MM.1S (cell line): ENCODE measurements at regions not wholly inside any gene's neighbourhood (a gene's known extent, or its start where the extent isn't known, plus 50 kb on each side); places are given as distances from the start of the nearest gene placed in this dataset.

Experiments
- DNase-seq: peaks from one replicate; pipeline ENCODE4 v3.0.0-alpha.2; 2015
- H2AFZ ChIP-seq: fragments of 300-600 bp; sonication (generic); 2 replicates; pipeline ENCODE4 v1.6.0; 2016; ENCODE audit warnings: antibody characterized with exemption, low read length
- H3F3A ChIP-seq: fragments of 300-600 bp; sonication (generic); 2 replicates; pipeline ENCODE4 v1.6.1; 2016; ENCODE audit warnings: mild to moderate bottlenecking, antibody characterized with exemption, low read length, moderate library complexity, mixed read lengths; ENCODE audit not compliant: insufficient read depth
- H3K27ac ChIP-seq: fragments of 300-600 bp; sonication (generic); 2 replicates; pipeline ENCODE4 v1.5.1; 2016; ENCODE audit warnings: mild to moderate bottlenecking, low read length
- H3K27me3 ChIP-seq: fragments of 300-600 bp; sonication (generic); replicated peaks from 2 replicates; pipeline ENCODE4 v1.6.0; 2016; ENCODE audit warnings: low read length; ENCODE audit not compliant: insufficient read depth
- H3K36me3 ChIP-seq: fragments of 300-600 bp; sonication (generic); replicated peaks from 2 replicates; pipeline ENCODE4 v1.6.1; 2016; ENCODE audit warnings: mild to moderate bottlenecking, low read length, mixed read lengths; ENCODE audit not compliant: insufficient read depth
- H3K4me1 ChIP-seq: fragments of 300-600 bp; sonication (generic); 2 replicates; pipeline ENCODE4 v1.6.1; 2016; ENCODE audit warnings: low read length, mixed read lengths
- H3K4me2 ChIP-seq: fragments of 300-600 bp; sonication (generic); 2 replicates; pipeline ENCODE4 v1.6.0; 2016; ENCODE audit warnings: low read depth, low read length
- H3K4me3 ChIP-seq: fragments of 300-600 bp; sonication (generic); 2 replicates; pipeline ENCODE4 v1.5.1; 2016; ENCODE audit warnings: low read length, mixed read lengths
- H3K79me2 ChIP-seq: fragments of 300-600 bp; sonication (generic); 2 replicates; pipeline ENCODE4 v1.6.1; 2016; ENCODE audit warnings: mixed run types, low read length, mixed read lengths
- H3K9ac ChIP-seq: fragments of 300-600 bp; sonication (generic); 2 replicates; pipeline ENCODE4 v1.6.1; 2016; ENCODE audit warnings: low read length, mixed read lengths
- H3K9me2 ChIP-seq: fragments of 300-600 bp; sonication (generic); replicated peaks from 2 replicates; pipeline ENCODE4 v1.6.1; 2016; ENCODE audit warnings: mild to moderate bottlenecking, low read length, mixed read lengths; ENCODE audit not compliant: insufficient read depth
- H3K9me3 ChIP-seq: fragments of 300-600 bp; sonication (generic); replicated peaks from 2 replicates; pipeline ENCODE4 v1.6.1; 2016; ENCODE audit warnings: mild to moderate bottlenecking, low read length, mixed read lengths; ENCODE audit not compliant: insufficient read depth
- H4K20me1 ChIP-seq: fragments of 300-600 bp; sonication (generic); 2 replicates; pipeline ENCODE4 v1.6.1; 2016; ENCODE audit warnings: mild to moderate bottlenecking, low read length, moderate library complexity, mixed read lengths; ENCODE audit not compliant: insufficient read depth
- EZH2 ChIP-seq: fragments of 300-600 bp; sonication (generic); optimal IDR thresholded peaks from 2 replicates; pipeline ENCODE3; 2017; ENCODE audit warnings: low read depth, mild to moderate bottlenecking, antibody characterized with exemption, low read length, mixed read lengths
- EZH2phosphoT487 ChIP-seq: fragments of 300-600 bp; sonication (generic); IDR thresholded peaks from 2 replicates; pipeline ENCODE4 v1.6.1; 2018; ENCODE audit warnings: antibody characterized with exemption, low read length
- TF ChIP-seq, protein P1 (sequence below): fragments of 300-600 bp; sonication (generic); IDR thresholded peaks from 2 replicates; pipeline ENCODE4 v1.5.1; 2016; ENCODE audit warnings: antibody characterized with exemption, low read length, mixed read lengths

DNA sequence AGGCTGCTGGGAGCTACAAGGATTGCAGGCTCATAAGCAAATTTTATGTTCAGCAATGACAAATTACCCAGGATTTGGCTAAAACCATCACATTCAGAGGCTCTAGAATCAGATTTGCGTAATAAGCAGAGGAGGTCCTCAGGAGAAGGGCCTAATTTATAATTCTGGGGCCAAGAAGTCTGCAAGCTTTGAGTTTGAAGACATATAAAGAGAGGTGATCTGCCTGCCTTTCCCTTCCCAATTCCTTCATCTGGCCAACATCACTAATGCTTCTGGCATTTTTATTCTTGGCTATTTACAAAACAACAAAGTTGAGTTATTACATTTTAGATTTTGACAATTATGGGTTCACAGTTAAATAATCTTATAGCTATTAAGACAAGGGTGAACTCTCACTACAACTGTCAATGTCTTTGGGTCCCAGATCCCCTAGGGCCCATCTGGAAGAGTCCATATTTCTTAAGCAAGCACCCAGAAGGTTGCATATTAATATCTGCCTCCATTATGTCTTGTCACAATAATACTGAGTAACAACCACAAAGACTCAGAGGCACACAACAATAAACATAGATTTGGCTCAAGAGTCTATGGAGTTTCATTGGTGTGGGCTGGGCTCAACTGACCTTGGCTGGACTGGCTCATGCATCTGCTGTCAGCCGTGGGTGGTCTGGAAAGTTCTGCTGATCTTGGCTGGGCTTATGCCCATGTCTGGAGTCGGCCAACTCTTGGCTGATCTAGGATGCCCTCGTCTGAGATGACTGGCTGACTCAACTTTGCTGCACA lies 67.2 kb upstream of the CD82 start:
- H2AFZ ChIP-seq = no peak overlapping the region
- no peaks in the 10 kb centered on the region for H3F3A ChIP-seq
- H4K20me1 ChIP-seq = no peaks in the 10 kb centered on the region
- H3K79me2 ChIP-seq = no peaks in the 10 kb centered on the region
- H3K4me3 ChIP-seq = no peak overlapping the region
- DNase-seq = no peak
- no peaks in the 10 kb centered on the region for H3K9me2 ChIP-seq
- H3K27me3 ChIP-seq = no peaks in the 10 kb centered on the region
- no peaks in the 10 kb centered on the region for H3K4me1 ChIP-seq
- no peak overlapping the region for H3K4me2 ChIP-seq
- no peaks in the 10 kb centered on the region for H3K9me3 ChIP-seq
- no peak overlapping the region for H3K27ac ChIP-seq
- TF ChIP-seq, protein P1, sequence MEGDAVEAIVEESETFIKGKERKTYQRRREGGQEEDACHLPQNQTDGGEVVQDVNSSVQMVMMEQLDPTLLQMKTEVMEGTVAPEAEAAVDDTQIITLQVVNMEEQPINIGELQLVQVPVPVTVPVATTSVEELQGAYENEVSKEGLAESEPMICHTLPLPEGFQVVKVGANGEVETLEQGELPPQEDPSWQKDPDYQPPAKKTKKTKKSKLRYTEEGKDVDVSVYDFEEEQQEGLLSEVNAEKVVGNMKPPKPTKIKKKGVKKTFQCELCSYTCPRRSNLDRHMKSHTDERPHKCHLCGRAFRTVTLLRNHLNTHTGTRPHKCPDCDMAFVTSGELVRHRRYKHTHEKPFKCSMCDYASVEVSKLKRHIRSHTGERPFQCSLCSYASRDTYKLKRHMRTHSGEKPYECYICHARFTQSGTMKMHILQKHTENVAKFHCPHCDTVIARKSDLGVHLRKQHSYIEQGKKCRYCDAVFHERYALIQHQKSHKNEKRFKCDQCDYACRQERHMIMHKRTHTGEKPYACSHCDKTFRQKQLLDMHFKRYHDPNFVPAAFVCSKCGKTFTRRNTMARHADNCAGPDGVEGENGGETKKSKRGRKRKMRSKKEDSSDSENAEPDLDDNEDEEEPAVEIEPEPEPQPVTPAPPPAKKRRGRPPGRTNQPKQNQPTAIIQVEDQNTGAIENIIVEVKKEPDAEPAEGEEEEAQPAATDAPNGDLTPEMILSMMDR = no peak
- TF ChIP-seq EZH2phosphoT487 = no peak
- no peak for TF ChIP-seq EZH2
- H3K36me3 ChIP-seq = no peaks in the 10 kb centered on the region
- no peak overlapping the region for H3K9ac ChIP-seq

DNA sequence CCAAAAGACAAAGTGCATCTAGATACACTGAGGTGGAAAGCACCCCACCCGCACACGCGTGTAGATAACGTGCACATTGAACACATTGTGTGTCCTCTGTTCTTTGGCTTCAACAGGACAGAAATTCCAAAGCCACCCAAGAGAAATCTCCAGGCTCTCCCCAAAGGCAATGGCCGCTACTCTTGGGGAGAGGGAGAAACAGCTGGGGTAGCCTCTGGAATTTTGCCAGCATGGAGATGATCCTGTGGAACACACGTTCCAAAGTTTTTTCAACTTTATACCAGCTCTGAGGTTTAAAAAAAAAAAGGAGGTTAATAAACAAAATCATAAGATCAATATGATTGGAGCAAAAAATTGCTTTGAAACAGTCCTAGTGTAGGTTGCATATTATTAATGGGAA lies 63.0 kb upstream of the CD82 start:
- TF ChIP-seq, protein P1 = no peak
- TF ChIP-seq EZH2phosphoT487 (no peak), EZH2 (no peak)
- Histone ChIP-seq H3K9me2 (no peaks in the 10 kb centered on the region), H3K27ac (no peak overlapping the region), H3K27me3 (no peaks in the 10 kb centered on the region), H3K9ac (no peak overlapping the region), H3K4me1 (no peaks in the 10 kb centered on the region), H3K4me2 (no peak overlapping the region), H3K79me2 (no peaks in the 10 kb centered on the region), H4K20me1 (no peaks in the 10 kb centered on the region), H2AFZ (no peak overlapping the region), H3K36me3 (no peaks in the 10 kb centered on the region), H3K9me3 (no peaks in the 10 kb centered on the region), H3K4me3 (no peak overlapping the region), H3F3A (no peaks in the 10 kb centered on the region)
- no peak for DNase-seq

DNA sequence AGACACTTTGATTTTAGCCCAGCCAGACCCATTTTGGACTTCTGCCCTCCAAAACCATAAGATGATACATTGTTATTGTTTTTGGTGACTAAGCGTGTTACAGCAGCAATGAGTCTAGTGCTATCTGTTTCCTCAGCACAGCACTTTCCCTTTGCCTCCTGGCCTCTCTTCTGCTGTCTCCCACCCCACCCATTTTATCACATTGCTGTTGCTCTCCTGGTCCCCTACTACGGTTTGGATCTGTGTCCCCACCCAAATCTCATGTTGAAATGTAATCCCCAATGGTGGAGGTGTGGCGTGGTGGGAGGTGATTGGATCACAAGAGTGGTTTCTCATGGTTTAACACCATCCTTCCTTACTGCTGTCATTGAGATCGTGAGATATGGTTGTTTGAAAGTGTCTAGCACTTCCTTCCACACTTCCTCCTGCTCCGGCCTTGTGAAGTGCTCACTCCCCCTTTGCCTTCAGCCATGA lies 59.8 kb upstream of the CD82 start:
- no peaks in the 10 kb centered on the region for H3K79me2 ChIP-seq
- no peak for DNase-seq
- H3K4me3 ChIP-seq = no peak overlapping the region
- no peak overlapping the region for H2AFZ ChIP-seq
- no peaks in the 10 kb centered on the region for H3K36me3 ChIP-seq
- no peak overlapping the region for H3K9ac ChIP-seq
- no peak overlapping the region for H3K27ac ChIP-seq
- no peaks in the 10 kb centered on the region for H3F3A ChIP-seq
- TF ChIP-seq EZH2 = no peak
- TF ChIP-seq EZH2phosphoT487 = no peak
- TF ChIP-seq, protein P1 = no peak
- H3K27me3 ChIP-seq = no peaks in the 10 kb centered on the region
- no peaks in the 10 kb centered on the region for H3K9me3 ChIP-seq
- H3K4me2 ChIP-seq = no peak overlapping the region
- no peaks in the 10 kb centered on the region for H3K4me1 ChIP-seq
- no peaks in the 10 kb centered on the region for H3K9me2 ChIP-seq
- H4K20me1 ChIP-seq = no peaks in the 10 kb centered on the region
